Caco-2 (cell line): ENCODE measurements at regions not wholly inside any gene's neighbourhood (a gene's known extent, or its start where the extent isn't known, plus 50 kb on each side); places are given as distances from the start of the nearest gene placed in this dataset.
"Not testable (repeated sequence)": the region's sequence is repeated elsewhere in the genome, so short reads cannot be mapped to it uniquely, and the experiment has no call there.

Experiments used
- BruUV-seq: library from RNA; stranded (reverse); fragments of 400-500 nt; replicated peaks from 2 replicates; lab custom pipeline; 2021; lab: Mats Ljungman, UMichigan
- CTCF ChIA-PET: fragments of 300-600 bp; sonication (Branson Sonifier 250); formaldehyde crosslinking; loops from one replicate; lab custom pipeline; 2022; ENCODE audit warnings: antibody characterized with exemption; lab: Charles Lee
- POLR2A ChIA-PET: fragments of 300-600 bp; sonication (Branson Sonifier 250); formaldehyde crosslinking; loops from one replicate; lab custom pipeline; 2022; ENCODE audit warnings: antibody characterized with exemption; lab: Charles Lee
- DNase-seq, 2 experiments: peaks; one replicate each; pipeline versions ENCODE4 v3.0.0 to v3.0.0-alpha.2; 2020 to 2022
- H3K27me3 ChIP-seq: replicated peaks from 2 replicates; pipeline ENCODE4 v1.6.0; 2011; ENCODE audit warnings: low read length; ENCODE audit not compliant: control insufficient read depth, insufficient read depth
- H3K36me3 ChIP-seq: 2 replicates; pipeline ENCODE4 v1.5.1; 2011; ENCODE audit warnings: low read length; ENCODE audit not compliant: control insufficient read depth, insufficient read depth
- H3K4me1 ChIP-seq: fragments of 250-450 bp; sonication (Bioruptor Pico); 2 replicates; pipeline ENCODE4 v1.5.1; 2020; ENCODE audit warnings: mild to moderate bottlenecking
- H3K4me3 ChIP-seq: 2 replicates; pipeline ENCODE4 v1.5.1; 2011; ENCODE audit warnings: low read depth, mild to moderate bottlenecking, control low read depth, low read length
- H3K9me3 ChIP-seq: fragments of 250-450 bp; sonication (Bioruptor Pico); 2 replicates; pipeline ENCODE4 v1.5.1; 2020; ENCODE audit warnings: mild to moderate bottlenecking, moderate library complexity
- H3K27ac Mint-ChIP-seq: one replicate; pipeline ENCODE4 v1.8.0; 2022; ENCODE audit warnings: mixed read lengths; ENCODE audit not compliant: unreplicated experiment
- H3K27me3 Mint-ChIP-seq: one replicate; pipeline ENCODE4 v1.8.0; 2022; ENCODE audit warnings: mixed read lengths; ENCODE audit not compliant: insufficient read depth, unreplicated experiment
- H3K36me3 Mint-ChIP-seq: one replicate; pipeline ENCODE4 v1.8.0; 2022; ENCODE audit warnings: mild to moderate bottlenecking, mixed read lengths; ENCODE audit not compliant: insufficient read depth, unreplicated experiment
- H3K4me1 Mint-ChIP-seq: one replicate; pipeline ENCODE4 v1.8.0; 2022; ENCODE audit warnings: low read depth, mixed read lengths; ENCODE audit not compliant: unreplicated experiment
- H3K4me3 Mint-ChIP-seq: one replicate; pipeline ENCODE4 v1.8.0; 2022; ENCODE audit warnings: mild to moderate bottlenecking, moderate library complexity, mixed read lengths; ENCODE audit not compliant: unreplicated experiment
- H3K9me3 Mint-ChIP-seq: one replicate; pipeline ENCODE4 v1.8.0; 2022; ENCODE audit warnings: mixed read lengths; ENCODE audit not compliant: unreplicated experiment
- intact Hi-C: fragments of 100-400 bp; cut with micrococcal nuclease; formaldehyde crosslinking; loops from one replicate; pipeline ENCODE4 v1.10.0; 2022; ENCODE audit not compliant: unreplicated experiment
- TF ChIP-seq, protein P1 (sequence below), 2 experiments: fragments of 200-600 bp in 1 of 2; IDR thresholded peaks; 1 replicate in 1 of 2; 2 replicates in 1 of 2; pipeline versions ENCODE4 v1.5.1 to v1.8.0; 2011 to 2022; ENCODE audit warnings: antibody characterized with exemption in 1 of 2, control low read depth in 1 of 2, inconsistent platforms in 1 of 2, low read depth in 1 of 2, low read length in 1 of 2, mild to moderate bottlenecking in 1 of 2, moderate library complexity in 1 of 2; ENCODE audit not compliant: insufficient read depth in 1 of 2, severe bottlenecking in 1 of 2, unreplicated experiment in 1 of 2

DNA sequence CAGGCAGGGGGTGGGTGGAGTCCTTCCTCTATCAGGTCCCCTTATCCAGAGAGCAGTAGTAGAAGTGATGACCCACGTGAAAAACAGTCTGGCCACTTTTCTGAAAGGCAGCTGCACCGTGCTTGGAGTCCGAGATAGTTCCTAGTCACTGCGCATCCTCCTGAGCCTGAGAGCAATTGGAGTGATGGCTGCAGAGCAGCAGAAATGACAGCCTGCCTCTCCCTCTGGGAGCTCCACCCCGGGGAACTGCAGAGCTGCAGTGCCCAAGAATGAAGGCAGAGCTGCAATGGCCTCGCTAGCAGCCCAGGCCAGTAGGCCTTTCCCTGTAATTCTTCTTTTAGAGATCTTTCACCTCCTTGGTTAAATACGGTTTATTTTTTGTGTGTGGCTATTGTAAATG lies 82.6 kb downstream of the CETN3 start:
- DNase-seq: no peak
- H3K27ac Mint-ChIP-seq: no peak overlapping the region
- H3K36me3 Mint-ChIP-seq: no peaks in the 10 kb centered on the region
- Histone ChIP-seq H3K27me3 (no peaks in the 10 kb centered on the region), H3K4me1 (no peaks in the 10 kb centered on the region), H3K4me3 (no peak overlapping the region), H3K9me3 (peaks cover 3% of the 10 kb centered on the region), H3K36me3 (no peaks in the 10 kb centered on the region)
- H3K4me1 Mint-ChIP-seq: no peaks in the 10 kb centered on the region
- no peak overlapping the region for H3K4me3 Mint-ChIP-seq
- TF ChIP-seq, protein P1, sequence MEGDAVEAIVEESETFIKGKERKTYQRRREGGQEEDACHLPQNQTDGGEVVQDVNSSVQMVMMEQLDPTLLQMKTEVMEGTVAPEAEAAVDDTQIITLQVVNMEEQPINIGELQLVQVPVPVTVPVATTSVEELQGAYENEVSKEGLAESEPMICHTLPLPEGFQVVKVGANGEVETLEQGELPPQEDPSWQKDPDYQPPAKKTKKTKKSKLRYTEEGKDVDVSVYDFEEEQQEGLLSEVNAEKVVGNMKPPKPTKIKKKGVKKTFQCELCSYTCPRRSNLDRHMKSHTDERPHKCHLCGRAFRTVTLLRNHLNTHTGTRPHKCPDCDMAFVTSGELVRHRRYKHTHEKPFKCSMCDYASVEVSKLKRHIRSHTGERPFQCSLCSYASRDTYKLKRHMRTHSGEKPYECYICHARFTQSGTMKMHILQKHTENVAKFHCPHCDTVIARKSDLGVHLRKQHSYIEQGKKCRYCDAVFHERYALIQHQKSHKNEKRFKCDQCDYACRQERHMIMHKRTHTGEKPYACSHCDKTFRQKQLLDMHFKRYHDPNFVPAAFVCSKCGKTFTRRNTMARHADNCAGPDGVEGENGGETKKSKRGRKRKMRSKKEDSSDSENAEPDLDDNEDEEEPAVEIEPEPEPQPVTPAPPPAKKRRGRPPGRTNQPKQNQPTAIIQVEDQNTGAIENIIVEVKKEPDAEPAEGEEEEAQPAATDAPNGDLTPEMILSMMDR (IDR thresholded peaks at IDR 0.05; ENCODE audit: insufficient read depth in 1 of 2, low read depth in 1 of 2, low read length in 1 of 2, severe bottlenecking in 1 of 2, unreplicated experiment in 1 of 2): no peak
- no peaks in the 10 kb centered on the region for H3K27me3 Mint-ChIP-seq
- intact Hi-C loops: no loop called here
- H3K9me3 Mint-ChIP-seq: peaks cover 15% of the 10 kb centered on the region
- ChIA-PET POLR2A (no interaction called here), CTCF (no interaction called here)
- no TSS peak for BruUV-seq

DNA sequence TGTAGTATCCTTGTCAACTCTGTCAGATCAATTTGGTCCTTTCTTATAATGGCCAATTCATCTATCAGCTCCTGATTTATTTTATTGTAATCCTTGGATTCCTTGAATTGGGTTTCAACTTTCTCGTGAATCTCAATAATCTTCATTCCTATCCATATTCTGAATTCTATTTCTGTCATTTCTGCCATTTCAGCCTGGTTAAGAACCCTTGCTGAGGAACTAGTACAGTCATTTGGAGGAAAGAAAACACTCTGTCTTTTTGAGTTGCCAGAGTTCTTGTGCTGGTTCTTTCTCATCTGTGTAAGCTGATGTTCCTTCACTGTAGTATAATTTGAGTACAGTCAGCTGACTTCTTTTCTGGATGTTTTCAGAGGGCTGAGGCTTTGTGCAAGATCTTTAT lies 84.5 kb downstream of the CETN3 start:
- no peaks in the 10 kb centered on the region for H3K4me1 Mint-ChIP-seq
- CTCF ChIA-PET: no interaction called here
- POLR2A ChIA-PET: no interaction called here

DNA sequence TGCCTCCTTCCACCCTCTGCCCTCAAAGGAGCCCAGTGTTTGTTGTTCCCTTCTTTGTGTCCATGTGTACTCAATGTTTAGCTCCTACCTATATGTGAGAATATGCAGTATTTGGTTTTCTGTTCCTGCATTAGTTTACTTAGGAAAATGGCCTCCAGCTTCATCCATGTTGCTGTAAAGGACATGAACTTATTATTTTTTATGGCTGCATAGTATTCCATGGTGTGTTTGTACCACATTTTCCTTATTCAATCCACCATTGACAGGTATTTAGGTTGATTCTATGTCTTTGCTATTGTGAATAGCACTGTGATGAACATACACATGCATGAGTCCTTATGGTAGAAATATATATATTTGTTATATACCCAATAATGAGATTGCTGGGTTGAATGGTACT lies 89.2 kb downstream of the CETN3 start:
- POLR2A ChIA-PET: interaction anchor here (1.1 kb wide), 1 partner anchor 10 kb away, joined by 3 read pairs; no protein-coding TSS in a partner anchor
- H3K9me3 ChIP-seq, BruUV-seq, H3K4me3 ChIP-seq, H3K27me3 ChIP-seq, DNase-seq, H3K36me3 Mint-ChIP-seq, H3K36me3 ChIP-seq, CTCF ChIA-PET, H3K27ac Mint-ChIP-seq, H3K4me1 Mint-ChIP-seq, H3K4me3 Mint-ChIP-seq, H3K4me1 ChIP-seq, intact Hi-C loops, H3K27me3 Mint-ChIP-seq: not testable (repeated sequence)
- H3K9me3 Mint-ChIP-seq: peaks cover 27% of the 10 kb centered on the region

More for the DNA sequence above, 84.5 kb downstream of the CETN3 start:
- peaks cover 8% of the 10 kb centered on the region for H3K9me3 ChIP-seq
- intact Hi-C loops: no loop called here
- Mint-ChIP-seq H3K36me3 (no peaks in the 10 kb centered on the region), H3K27ac (no peak overlapping the region), H3K9me3 (peaks cover 27% of the 10 kb centered on the region), H3K4me3 (no peak overlapping the region), H3K27me3 (no peaks in the 10 kb centered on the region)
- no peak for DNase-seq
- TF ChIP-seq, protein P1 (IDR thresholded peaks at IDR 0.05; ENCODE audit: insufficient read depth in 1 of 2, low read depth in 1 of 2, low read length in 1 of 2, severe bottlenecking in 1 of 2, unreplicated experiment in 1 of 2): no peak
- H3K27me3 ChIP-seq: no peaks in the 10 kb centered on the region
- H3K4me1 ChIP-seq: no peaks in the 10 kb centered on the region
- H3K4me3 ChIP-seq: no peak overlapping the region
- H3K36me3 ChIP-seq: no peaks in the 10 kb centered on the region
- BruUV-seq: no TSS peak

DNA sequence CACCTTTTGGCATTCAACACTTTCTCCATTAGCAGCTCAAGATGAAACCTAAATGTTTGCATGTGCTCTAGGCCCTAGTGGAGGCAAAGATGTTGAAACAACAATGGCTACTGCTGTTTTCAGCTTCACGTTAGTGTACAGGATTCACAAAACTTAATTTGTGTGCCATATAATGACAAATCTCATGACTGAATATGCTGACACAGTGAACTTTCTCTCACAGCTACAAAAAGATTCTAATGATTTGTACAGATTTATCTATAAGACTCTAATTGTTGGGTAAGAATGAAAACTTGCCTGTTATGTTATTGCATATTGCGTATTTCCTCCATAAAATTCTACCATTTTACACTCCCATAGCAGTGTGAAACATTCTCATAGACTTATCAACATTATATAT lies 97.5 kb downstream of the CETN3 start:
- H3K4me3 ChIP-seq: no peak overlapping the region
- H3K4me1 ChIP-seq: peaks cover 18% of the 10 kb centered on the region
- BruUV-seq: no TSS peak
- no peaks in the 10 kb centered on the region for H3K27me3 ChIP-seq
- H3K4me1 Mint-ChIP-seq: peaks cover 25% of the 10 kb centered on the region
- no peaks in the 10 kb centered on the region for H3K36me3 Mint-ChIP-seq
- DNase-seq: no peak
- TF ChIP-seq, protein P1 (IDR thresholded peaks at IDR 0.05; ENCODE audit: insufficient read depth in 1 of 2, low read depth in 1 of 2, low read length in 1 of 2, severe bottlenecking in 1 of 2, unreplicated experiment in 1 of 2): no peak
- H3K4me3 Mint-ChIP-seq: no peak overlapping the region
- CTCF ChIA-PET: no interaction called here
- no peak overlapping the region for H3K27ac Mint-ChIP-seq
- H3K9me3 Mint-ChIP-seq: no peaks in the 10 kb centered on the region
- no peaks in the 10 kb centered on the region for H3K9me3 ChIP-seq
- H3K27me3 Mint-ChIP-seq: no peaks in the 10 kb centered on the region
- POLR2A ChIA-PET: no interaction called here
- H3K36me3 ChIP-seq: no peaks in the 10 kb centered on the region
- intact Hi-C loops: no loop called here
